NCI-H2107 (cell line): ENCODE measurements at regions not wholly inside any gene's neighbourhood (a gene's known extent, or its start where the extent isn't known, plus 50 kb on each side); places are given as distances from the start of the nearest gene placed in this dataset.

ENCODE experiments used
- DNase-seq: peaks from one replicate; lab custom pipeline; 2025; lab: John Stamatoyannopoulos, UW

DNA sequence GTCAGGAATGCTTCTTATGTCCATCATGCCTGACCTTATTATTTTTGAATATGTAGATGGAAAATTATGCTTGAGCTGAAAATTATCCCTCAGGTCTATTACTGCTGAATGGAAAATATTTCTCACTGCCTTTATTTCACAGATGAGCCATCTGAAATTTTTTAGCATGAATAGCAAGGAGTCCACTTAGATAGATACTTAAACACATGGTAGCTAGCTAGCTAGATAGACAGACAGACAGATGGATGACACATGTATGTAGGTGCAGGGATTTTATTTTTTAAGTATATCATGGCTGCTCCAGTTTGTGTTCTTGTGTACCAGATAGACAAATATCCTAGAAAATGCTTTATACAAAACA, 645.0 kb downstream of the MMUT start:
- no peak for DNase-seq

- no peak for DNase-seq
These were observed 645.6 kb downstream of the MMUT start for GRCh38 chr6:48817333-48818051.

- DNase-seq = no peak
These were observed 648.1 kb downstream of the MMUT start for GRCh38 chr6:48814957-48815356.

DNA sequence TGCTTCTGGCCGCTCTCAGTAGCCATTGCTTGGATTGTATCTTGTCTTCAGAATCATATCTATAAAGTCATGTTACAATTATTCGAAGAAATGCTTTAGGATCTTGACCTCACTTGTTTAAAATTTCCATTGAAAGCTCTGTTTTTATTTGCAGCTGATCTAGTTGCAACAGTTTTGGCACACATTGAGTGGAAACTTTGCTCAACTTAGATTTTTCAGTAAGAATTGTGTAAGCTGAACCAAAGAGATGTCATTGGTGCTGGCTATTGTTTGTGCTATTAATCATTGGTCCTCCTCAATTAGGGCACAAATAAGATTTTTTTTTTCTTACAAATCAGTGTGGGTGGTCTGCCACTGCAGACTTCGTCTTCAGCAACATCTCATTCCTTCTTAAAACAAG, 649.2 kb downstream of the MMUT start:
- DNase-seq = no peak

DNA sequence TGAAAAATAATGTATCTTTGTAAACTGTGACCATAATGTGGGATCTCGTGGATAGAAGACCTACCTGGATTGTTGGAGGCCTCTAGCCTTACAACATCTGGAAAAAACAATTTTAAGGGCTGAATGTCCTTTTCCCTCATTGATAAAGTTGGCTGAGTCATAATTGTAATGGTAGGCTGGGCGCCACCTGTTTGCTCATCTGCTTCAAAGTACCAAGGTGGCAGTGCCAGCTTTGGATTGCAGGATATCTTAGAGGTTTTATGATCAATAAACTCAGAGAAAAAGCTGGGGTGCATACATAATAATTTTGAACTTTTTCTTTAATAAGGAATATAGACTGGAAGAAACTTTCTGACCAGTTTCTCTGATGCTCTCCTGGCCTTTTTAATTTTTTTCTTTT, 653.4 kb downstream of the MMUT start:
- DNase-seq = no peak

GRCh38 chr6:48809245-48809644, 653.8 kb downstream of the MMUT start:
- no peak for DNase-seq

DNA sequence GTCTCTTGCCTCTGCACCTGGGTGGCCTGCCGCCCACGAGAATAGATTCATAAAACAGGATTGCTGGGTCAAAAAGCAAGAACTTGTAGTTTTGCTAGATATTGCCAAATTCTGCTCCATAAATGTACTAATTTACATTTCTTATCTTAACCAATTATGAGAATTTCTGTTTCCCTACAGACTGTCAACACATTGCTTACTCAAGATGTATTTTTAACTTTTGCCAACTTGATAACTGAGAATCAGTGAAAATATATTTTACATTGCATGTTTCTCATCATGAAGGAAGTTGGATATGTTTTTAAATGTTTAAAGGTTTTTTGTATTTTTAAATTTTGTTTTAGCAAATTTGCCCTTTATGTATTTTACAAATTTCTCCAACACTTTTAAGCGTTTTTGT, 664.8 kb downstream of the MMUT start:
- no peak for DNase-seq

GRCh38 chr6:48782225-48782624, 671.2 kb upstream of the PTCHD4 start:
- no peak for DNase-seq

GRCh38 chr6:48777411-48777810, 666.4 kb upstream of the PTCHD4 start:
- DNase-seq = no peak

GRCh38 chr6:48775157-48775556, 664.2 kb upstream of the PTCHD4 start:
- no peak for DNase-seq

DNA sequence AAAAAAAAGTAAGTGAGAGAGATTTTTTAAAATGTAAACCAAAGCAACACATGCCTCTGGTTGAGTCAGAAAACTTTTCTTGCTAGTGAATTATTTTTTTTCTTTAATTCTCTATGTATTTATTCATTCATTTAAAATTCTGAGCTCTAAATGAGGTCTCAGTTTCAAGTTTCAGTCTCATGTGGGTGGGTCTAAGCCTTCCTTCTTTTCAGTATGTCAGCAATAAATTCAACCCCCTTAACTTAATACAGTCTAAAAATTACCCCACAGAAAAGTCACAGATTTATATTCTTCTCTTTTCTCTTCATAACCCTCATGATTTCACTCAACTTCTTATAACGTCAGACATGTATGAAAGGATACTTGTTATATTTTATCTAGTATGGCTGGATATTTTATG, 663.3 kb upstream of the PTCHD4 start:
- DNase-seq = no peak

DNA sequence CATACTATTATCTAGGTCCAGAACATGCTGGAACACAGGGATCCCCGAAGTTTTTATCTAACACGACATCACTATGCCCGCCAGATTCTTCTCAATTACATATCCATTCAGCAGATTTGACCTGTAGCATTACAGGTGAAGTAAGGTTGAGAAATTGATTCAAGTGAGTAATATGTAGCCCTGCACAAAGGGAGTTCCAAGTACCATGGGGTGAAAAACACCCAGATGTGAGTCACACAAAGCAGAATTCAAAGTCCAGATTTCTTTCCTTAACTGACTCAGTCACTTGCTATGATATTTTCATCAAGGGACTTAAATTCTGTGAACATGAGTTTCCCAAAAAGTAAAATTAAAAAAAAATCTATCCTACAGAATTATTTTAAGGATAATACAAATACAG, 655.4 kb upstream of the PTCHD4 start:
- no peak for DNase-seq

GRCh38 chr6:48765352-48765961, 654.5 kb upstream of the PTCHD4 start:
- DNase-seq = no peak

DNA sequence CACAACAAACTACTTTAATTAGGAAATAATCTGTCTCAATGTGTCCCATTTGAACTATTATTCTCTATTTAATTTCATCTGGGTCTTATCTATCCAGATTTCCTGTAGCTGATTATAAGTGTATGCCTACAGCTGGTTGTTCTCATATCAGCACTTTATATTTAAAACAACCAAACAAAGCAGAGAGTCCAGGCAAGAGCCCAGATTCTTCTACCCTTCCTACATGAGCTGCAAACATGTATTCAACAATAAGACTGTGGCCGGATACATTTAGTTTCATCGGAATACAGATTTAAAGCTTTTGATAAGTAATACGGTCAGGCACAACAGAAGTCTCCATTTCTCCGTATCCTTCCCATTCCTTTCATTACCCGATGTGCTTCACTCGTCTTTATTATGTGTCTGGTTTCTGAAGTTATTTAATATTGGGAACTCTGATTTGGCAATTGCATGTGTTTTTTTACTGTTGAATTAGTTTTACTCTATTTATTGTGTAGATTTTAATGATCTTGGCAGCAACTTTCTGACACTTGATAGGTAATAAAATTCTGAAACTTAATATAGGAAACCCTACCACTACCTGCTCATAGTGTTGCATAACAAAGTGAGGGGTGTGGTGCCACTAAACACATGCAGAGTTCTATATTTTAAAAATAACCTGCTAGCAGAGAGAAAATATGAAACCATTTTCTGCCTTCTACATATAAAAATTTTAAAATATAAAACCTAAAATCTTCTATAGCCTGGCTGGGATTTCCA, 653.5 kb upstream of the PTCHD4 start:
- DNase-seq = no peak

DNA sequence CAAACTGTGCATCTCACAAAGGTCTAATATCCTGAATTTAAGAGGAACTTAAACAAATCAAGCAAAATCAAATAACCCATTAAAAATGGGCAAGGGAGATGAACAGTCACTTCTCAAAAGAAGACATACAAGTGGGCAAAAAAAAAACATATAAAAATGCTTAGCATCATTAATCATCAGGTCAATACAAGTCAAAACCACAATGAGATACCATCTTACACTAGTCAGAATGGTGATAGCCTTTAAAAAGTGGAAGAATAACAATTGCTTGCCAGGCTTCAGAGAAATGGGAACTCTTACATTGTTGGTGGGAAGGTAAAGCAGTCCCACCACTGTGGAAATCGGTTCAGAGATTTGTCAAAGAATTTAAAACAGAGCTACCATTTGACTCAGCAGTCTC, 646.7 kb upstream of the PTCHD4 start:
- no peak for DNase-seq

DNA sequence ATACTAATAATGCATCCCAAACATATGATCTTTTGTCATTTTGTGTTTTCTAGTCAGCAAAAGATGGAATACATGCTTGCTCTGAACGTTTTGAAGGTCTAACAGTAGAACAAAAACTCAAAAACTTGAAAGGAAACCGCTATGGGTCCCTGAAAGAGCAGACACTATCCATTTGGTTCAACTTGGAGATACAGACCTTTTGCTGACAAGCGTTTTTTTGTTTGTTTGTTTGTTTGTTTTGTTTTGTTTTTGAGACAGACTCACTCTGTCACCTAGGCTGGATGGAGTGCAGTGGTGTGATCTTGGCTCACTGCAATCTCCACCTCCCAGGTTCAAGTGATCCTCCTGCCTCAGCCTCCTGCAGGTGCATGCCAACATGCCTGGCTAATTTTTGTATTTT, 644.3 kb upstream of the PTCHD4 start:
- no peak for DNase-seq

DNA sequence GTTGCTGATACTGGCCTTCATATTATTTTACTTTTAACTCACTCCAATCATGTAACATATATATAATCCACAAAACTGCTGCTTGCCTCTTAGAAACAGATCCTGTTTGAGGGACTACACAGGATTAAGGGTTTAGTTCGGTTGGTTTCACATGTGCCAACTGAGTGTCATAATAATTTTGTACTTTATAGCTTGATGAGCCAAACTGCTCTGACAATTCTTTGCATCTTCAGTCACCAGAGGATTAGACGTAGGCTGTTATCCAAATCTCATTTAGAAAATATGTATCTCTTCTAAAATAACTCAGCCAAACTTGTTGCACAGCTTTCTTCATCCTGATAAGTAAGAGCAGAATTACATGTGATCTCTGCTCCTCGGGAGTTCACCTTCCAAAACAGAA, 643.6 kb upstream of the PTCHD4 start:
- no peak for DNase-seq

- DNase-seq = no peak
These were observed 639.9 kb upstream of the PTCHD4 start for GRCh38 chr6:48750861-48751260.

- no peak for DNase-seq
These were observed 636.5 kb upstream of the PTCHD4 start for GRCh38 chr6:48747471-48747870.

- no peak for DNase-seq
These were observed 636.0 kb upstream of the PTCHD4 start for GRCh38 chr6:48747040-48747439.

DNA sequence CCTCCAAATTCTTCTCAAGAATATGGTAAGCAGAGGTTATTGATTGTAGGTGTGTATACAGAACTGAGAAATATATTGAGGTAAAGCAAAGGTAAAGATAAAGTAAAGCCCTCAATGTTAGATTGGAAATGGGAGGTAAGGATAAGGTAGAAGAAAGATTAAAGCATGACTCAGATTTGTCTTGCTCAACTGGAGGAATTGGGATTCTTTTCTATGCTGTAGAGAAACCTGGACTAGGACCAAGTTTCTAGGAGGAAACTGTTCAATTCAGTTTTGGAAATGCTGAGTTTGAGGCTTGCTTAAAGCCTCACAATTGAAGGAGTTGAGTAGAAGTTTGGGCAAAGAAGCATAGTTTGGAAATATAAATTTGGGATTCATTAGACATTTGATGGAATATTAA, 634.0 kb upstream of the PTCHD4 start:
- no peak for DNase-seq

DNA sequence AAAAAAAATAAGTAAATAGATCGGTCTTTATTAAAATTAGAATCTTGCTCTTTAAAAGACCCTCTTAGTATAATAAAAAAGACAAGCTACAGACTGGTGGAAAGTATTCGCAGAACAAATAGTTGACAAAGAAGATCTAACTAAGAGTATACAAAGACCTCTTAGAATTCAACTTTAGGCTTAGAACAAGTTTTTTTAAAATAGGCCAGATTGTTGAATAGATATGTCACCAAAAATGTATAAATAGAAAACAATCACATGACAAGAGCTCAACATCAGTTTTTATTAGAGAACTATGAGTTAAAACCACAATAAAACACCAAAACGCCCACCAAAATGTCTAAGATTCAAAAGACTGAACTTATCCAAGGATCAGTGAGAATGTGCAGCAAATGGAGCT, 632.7 kb upstream of the PTCHD4 start:
- no peak for DNase-seq

DNA sequence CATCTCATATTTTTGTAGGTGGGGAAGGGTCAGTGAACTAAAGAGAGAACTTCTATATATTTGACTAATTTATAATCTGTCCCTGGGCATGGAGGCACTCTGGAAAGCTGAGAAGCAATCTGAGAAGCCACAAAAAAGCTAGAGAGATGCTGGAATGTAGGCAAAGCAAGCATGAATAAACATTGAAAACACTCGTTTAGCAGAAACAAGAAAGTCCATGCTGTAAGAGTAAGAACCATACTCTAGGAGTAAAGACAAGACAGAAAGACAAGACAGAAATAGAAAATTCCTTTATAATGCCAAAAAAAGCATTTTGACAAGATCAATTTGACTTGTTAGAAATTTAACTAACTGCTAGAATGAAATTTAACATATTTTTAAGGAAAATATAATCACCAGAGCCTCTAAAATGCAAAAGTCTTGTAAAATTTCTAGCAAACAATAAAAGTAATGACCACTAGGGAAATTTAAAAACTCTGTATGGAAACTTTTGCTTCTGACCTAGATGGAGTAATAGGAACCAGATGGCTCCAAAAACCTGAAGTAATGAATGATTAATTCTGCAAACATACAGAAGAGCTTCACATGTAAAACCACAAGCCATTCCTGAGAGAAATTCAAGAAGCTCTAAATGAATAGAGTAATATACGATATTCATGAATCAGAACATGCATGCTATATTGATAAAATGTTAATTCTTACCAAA, 625.7 kb upstream of the PTCHD4 start:
- no peak for DNase-seq
